Brain microvascular endothelial cell (primary cell): ENCODE measurements at regions not wholly inside any gene's neighbourhood (a gene's known extent, or its start where the extent isn't known, plus 50 kb on each side); places are given as distances from the start of the nearest gene placed in this dataset.

Experiments used
- DNase-seq: peaks from one replicate; pipeline ENCODE4 v3.0.0-alpha.2; 2020
- H3K27ac ChIP-seq: fragments of 250-450 bp; sonication (Bioruptor Pico); 2 replicates; pipeline ENCODE4 v1.5.1; 2020; ENCODE audit warnings: mild to moderate bottlenecking, moderate library complexity
- H3K27me3 ChIP-seq: fragments of 250-450 bp; sonication (Bioruptor Pico); replicated peaks from 2 replicates; pipeline ENCODE4 v1.5.1; 2020; ENCODE audit warnings: mild to moderate bottlenecking
- H3K36me3 ChIP-seq: fragments of 250-450 bp; sonication (Bioruptor Pico); replicated peaks from 2 replicates; pipeline ENCODE4 v1.5.1; 2020; ENCODE audit warnings: mild to moderate bottlenecking
- H3K4me3 ChIP-seq: 2 replicates; pipeline ENCODE4 v1.5.1; 2011; ENCODE audit warnings: low read depth, mild to moderate bottlenecking, control low read depth, low read length, moderate library complexity
- CTCF ChIP-seq: IDR thresholded peaks from 2 replicates; pipeline ENCODE4 v1.5.1; 2011; ENCODE audit warnings: low read depth, mild to moderate bottlenecking, moderate library complexity, low read length, control low read depth, inconsistent platforms; ENCODE audit errors: missing control alignments
- in situ Hi-C: cut with HindIII; loops from 2 replicates; pipeline ENCODE4 v1.10.0; 2017; ENCODE audit warnings: low sequenced_read_pairs, low pct_ligation_motif_present

- H3K36me3 ChIP-seq: no peaks in the 10 kb centered on the region
- TF ChIP-seq CTCF: no peak
- no peak overlapping the region for H3K4me3 ChIP-seq
- H3K27me3 ChIP-seq: peaks cover 18% of the 10 kb centered on the region
- H3K27ac ChIP-seq: no peak overlapping the region
- DNase-seq: no peak
- in situ Hi-C loops: no loop called here
These were observed 78.1 kb upstream of the TBX5 start for GRCh38 chr12:114483996-114484395.

GRCh38 chr12:114481200-114481535 is 75.2 kb upstream of the TBX5 start:
- Histone ChIP-seq H3K27me3 (peaks cover 26% of the 10 kb centered on the region), H3K27ac (no peak overlapping the region), H3K4me3 (no peak overlapping the region), H3K36me3 (no peaks in the 10 kb centered on the region)
- DNase-seq: no peak
- TF ChIP-seq CTCF: no peak
- in situ Hi-C loops: no loop called here

- no peak for TF ChIP-seq CTCF
- in situ Hi-C loops: no loop called here
- no peak overlapping the region for H3K27ac ChIP-seq
- DNase-seq: no peak
- H3K36me3 ChIP-seq: no peaks in the 10 kb centered on the region
- peak overlapping the region; percentile 9 for H3K4me3 ChIP-seq
- peaks cover 26% of the 10 kb centered on the region for H3K27me3 ChIP-seq
These were observed 74.6 kb upstream of the TBX5 start for GRCh38 chr12:114480337-114481199.

GRCh38 chr12:114479831-114480230 is 73.9 kb upstream of the TBX5 start:
- Histone ChIP-seq H3K4me3 (peak overlapping the region; percentile 9), H3K27me3 (peaks cover 26% of the 10 kb centered on the region), H3K27ac (no peak overlapping the region), H3K36me3 (no peaks in the 10 kb centered on the region)
- no peak for TF ChIP-seq CTCF
- in situ Hi-C loops: no loop called here
- no peak for DNase-seq

- DNase-seq: no peak
- Histone ChIP-seq H3K27me3 (peaks cover 26% of the 10 kb centered on the region), H3K27ac (no peak overlapping the region), H3K4me3 (no peak overlapping the region), H3K36me3 (no peaks in the 10 kb centered on the region)
- no peak for TF ChIP-seq CTCF
- in situ Hi-C loops: no loop called here
These were observed 72.9 kb upstream of the TBX5 start for GRCh38 chr12:114478865-114479264.

- no peak overlapping the region for H3K27ac ChIP-seq
- no peak overlapping the region for H3K4me3 ChIP-seq
- in situ Hi-C loops: no loop called here
- DNase-seq: no peak
- TF ChIP-seq CTCF: no peak
- peaks cover 26% of the 10 kb centered on the region for H3K27me3 ChIP-seq
- no peaks in the 10 kb centered on the region for H3K36me3 ChIP-seq
These were observed 72.0 kb upstream of the TBX5 start for GRCh38 chr12:114477989-114478395.
